Endothelial cell of hepatic sinusoid (primary cell): ENCODE measurements at regions not wholly inside any gene's neighbourhood (a gene's known extent, or its start where the extent isn't known, plus 50 kb on each side); places are given as distances from the start of the nearest gene placed in this dataset.

Source experiments
- in situ Hi-C: cut with HindIII; loops from 2 replicates; pipeline ENCODE4 v1.10.0; 2017; ENCODE audit warnings: low sequenced_read_pairs

DNA sequence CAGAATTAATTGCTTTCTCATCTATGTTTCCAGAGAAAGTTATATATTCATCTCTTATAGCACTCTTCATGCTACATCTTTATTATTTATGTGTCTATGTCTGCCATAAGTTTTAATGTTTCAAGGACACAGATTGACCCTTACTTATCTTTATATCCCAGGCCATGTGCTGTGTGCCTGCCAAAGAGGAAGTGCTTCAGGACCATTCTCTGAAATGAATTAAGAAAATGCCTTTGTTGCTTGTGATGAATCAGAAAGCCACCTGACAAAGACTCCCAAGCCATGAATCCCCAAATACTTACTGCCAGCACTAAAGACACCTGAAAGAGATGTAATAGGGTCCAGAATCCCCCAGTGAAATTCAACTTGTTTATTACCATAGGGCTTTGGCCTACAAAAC, 342.1 kb upstream of the C1orf87 start:
- in situ Hi-C loops, result no loop called here

DNA sequence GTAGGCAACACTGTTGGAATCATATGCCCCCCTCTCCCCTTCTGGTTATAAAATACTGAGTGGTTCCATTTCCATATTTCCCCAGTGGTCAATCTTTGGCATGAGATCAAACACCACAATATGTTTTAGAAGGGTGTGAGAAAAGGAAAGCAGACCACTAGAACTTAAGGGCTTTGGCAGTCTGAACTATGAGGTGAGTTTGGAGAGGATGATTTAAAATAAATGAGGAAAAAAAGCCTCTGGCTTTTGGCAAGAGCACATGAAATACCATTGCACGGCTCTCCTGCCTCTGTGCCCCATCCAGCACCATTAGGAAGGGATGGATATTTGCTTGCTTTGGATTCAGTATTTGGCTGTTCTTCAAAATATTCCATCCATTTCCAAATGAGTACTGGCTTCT, 339.5 kb upstream of the C1orf87 start:
- in situ Hi-C loops, result no loop called here

DNA sequence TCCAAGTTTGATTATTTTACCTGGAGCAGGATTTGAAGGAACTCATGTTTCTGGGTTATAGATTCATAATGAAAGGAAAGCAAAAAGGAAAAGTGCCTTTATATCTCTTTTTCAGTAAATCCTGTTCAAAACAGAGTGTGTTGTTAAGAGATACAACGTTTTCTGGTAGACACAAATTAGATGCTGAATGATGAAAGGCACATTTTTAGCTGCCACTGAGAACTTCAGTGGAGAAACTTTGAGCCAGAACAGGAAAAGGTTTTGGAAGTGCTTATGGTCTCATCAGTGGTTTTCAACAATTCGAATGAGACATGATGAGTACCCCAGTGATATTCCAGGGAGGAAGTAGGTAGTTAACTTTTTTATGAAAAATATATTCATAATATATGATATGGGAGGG, 338.0 kb upstream of the C1orf87 start:
- in situ Hi-C loops, result no loop called here

DNA sequence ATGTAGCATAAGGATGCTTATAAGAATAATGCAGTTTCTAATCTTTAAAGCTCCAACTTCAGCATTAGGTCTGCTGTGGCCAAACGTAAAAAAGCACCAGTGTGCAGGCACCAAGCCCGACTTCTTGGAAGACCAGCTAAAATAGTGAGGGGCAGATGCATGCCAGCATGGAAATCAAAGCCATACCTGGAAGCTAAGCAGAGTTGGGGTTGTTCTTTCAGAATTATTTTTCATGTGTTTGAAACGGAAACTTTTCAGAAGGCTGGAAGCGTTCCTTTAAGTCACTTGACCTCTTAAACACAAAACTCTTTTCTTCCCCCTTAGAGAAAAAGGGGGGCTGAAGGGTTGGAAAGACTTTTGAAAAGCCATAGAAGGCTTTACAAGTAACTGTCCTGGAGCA, 329.2 kb upstream of the C1orf87 start:
- in situ Hi-C loops, result no loop called here

DNA sequence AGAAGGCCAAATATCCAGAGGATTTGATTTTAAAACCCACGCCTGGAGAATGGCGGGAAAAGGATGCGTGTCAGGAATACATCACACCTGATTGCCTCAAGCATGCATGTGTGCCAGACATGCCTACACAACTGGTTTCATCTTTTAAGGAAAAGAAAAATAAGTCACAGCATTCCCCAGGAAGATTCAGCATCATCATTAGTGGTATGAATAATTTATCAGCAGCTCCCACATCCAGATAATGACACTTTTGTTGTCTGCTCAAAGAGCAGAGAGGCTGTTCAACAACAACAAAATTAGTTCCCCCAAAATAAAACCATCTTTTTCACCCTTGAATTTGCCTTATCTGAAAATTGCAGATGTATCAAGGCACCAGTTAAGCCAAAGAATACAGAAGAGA, 328.6 kb upstream of the C1orf87 start:
- in situ Hi-C loops, result no loop called here

DNA sequence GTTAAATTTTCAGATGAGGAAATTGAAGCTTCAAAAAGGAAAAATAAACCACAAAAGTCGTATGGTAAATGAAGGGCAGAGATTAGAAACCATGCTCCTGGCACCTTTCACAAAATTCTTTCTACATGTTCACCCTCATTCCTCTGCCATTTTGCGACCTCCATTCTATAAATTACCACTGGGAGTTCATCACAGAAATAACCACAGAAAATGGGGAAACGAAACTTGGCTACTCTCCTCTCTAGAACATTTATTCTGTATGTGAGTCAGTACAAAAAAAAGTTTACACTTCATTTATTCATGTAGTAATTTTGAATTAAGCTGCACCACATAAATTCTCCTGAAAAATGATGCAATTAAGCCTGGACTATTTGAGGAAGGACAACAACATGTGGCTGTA, 320.9 kb upstream of the C1orf87 start:
- in situ Hi-C loops, result no loop called here

DNA sequence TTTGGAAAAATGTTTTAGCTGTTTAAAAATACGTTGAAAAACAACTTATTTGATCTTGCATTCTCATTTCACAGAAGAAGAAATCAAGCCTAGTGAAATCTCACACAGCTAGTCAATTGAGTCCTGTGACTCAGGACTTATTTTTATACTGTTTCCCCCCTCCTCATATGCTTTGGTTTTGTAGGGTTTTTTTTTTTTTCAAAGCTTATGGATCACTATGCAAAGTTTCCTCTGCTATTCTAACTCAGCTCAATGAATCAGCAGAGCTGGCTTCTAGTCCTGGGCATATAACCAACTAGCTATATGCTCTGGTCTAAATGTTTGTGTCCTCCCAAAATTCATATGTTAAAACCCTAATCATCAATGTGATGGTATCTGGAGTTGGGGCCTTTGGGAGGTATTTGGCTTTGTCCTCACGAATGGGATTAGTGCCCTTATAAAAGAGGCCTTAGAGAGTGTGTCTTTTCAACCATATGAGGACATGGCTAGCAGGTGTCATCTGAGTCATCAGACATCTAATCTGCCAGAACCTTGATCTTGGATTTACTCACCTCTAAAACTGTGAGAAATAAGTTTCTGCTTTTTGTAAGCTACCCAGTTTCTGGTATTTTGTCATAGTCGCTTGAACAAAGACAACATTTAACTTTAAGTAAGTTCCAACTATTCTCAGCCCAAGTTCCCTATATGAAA, 317.2 kb upstream of the C1orf87 start:
- in situ Hi-C loops, result no loop called here

DNA sequence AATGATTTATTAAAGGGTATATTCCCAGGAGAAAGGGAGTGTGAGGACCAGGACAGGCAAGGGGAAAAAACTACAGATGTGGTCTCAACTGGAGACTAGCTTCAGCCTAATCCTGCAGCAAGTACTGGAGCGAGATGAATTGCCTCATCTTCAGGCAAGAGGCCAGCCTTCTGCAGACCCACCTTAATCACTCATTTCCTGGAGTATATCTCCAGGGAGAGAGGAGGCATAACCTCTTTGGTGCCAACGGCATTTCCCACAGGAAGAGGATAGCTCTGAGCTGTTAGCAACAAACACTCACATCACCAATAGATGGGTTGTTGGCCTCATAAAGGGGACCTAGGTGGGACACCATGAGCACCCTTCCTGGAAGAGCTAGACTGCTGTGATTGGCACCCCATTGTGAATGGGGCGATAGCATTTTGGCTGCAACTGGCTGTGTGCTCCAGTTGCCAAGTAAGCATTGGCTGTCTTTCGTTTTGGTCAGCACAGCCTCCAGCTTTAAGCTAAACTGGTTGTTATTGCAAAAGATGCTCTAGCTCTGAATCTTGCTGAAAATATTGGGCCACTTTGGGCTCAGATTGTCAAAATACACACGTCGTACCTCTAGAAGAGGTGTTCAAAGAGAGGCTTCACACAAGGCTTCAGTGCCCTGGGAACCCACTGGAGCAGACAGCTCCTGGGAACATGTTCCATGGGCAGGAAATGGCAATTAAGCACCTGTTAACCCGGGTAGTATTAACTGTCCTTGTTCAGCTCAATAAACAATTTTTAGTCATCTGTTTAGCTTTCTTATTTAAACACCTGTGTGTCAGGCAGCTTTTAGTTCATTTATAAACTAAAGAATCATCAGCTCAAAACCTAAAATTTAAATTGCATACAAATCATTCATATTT, 314.8 kb upstream of the C1orf87 start:
- in situ Hi-C loops, result no loop called here

DNA sequence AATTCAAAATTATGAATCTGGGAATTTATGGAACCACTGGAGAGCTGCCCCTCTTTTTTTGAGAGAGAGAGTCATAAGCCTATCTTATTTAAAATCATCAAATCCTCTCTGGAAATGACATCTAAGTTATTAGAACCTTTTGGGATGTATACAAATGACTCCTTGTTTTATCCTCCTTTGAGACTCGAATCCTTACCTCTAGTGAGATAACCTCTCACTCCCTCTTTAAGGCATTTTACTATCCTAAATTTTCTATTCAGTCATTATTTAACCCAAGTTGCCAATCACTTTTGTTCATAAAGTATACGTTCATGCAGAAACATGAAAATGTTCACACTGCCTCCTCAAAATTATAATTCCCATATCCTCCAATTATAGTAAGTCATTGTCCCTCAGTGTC, 313.6 kb upstream of the C1orf87 start:
- in situ Hi-C loops, result no loop called here

DNA sequence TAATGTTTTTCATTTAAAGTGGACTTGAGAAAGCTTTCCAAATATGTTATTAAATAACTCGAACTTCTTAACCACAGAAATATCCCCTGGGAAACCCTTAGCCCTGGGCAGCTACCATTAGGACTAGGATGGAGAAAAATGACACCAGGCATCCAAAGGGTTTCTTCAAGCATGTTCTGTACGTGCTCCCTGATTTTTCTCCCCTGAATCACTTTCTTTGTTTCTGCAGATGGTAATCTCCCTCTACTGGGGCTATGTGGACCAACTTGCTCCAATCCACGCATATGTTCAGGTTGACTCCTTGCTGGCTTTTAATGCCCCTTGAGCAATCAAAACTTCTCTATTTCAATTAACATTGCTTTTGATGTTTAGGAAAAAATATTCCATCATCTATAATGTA, 312.7 kb upstream of the C1orf87 start:
- in situ Hi-C loops, result no loop called here

DNA sequence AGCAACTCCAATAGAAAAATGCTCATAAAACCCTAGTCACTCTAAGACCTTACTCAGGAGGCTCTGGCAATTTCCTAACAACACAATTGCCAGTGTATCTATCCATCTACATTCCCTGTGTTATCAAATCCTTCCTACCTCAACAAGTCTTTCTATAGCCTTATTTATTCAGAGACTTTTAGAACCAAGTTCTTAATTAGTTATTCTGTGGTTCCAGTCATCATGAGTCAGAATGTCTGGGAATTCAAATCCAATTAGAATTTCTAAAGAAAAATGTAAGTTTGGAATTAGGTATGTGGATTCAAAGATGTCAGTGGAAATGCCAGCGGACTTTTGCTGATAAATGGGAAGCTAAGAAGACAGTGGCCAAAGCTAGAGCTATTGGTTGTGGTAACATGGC, 302.6 kb upstream of the C1orf87 start:
- in situ Hi-C loops, result no loop called here

DNA sequence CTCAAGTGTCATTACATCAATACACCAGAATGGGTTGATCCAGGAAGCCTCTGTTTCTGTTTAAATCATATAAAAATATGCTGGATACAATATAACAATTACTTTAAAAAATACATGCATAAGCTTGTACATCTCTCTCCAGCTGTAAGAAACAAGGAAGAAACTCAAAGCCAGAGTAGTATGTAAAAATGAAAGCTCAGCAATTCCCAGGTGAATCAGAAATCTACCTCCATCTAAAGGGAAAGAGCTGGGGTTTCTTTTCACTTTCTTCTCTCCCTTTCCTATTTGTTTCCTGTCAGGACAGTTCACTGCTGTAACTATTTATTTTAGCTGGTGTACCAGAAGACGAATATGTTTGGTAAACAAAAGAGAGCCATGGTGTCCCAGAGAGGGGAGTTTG, 301.0 kb upstream of the C1orf87 start:
- in situ Hi-C loops, result no loop called here

DNA sequence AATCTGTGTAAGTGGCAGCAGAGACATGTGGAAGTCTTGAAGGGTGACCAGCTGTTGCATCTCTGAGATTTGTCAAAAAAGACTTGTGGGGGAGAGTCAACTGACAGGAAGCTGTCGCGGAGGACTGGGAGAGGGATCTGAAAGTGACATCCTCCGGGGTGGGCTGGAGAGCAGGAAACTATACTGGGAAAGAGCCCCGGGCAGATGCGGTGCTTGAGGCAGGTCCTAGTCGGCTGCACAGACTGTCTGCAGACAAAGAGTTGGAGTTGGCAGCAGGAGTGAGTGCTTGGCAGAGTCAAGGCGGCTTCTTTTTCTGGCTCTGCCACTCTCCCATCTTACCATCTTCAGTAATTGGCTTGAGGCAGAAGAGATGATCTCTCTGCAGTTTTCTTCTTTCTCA, 294.0 kb upstream of the C1orf87 start:
- in situ Hi-C loops, result no loop called here

DNA sequence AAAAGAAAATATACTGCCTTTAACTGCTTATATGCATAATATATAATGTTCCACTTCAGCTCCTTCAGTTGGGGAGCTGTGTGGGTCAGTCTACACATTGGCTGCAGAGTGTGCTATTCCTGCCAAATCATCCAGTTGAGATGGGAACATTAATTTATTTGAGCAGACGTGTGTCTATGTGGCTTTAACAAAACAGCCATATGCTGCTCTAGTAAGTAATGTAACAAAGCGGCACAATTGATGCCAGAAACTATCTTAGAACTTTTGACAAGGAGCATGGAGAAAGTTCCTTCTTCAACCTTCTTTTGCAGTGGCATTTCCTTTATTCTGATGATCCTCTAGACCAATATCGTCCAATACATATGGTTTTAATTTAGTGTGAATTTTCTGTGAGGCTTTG, 285.9 kb upstream of the C1orf87 start:
- in situ Hi-C loops, result no loop called here

DNA sequence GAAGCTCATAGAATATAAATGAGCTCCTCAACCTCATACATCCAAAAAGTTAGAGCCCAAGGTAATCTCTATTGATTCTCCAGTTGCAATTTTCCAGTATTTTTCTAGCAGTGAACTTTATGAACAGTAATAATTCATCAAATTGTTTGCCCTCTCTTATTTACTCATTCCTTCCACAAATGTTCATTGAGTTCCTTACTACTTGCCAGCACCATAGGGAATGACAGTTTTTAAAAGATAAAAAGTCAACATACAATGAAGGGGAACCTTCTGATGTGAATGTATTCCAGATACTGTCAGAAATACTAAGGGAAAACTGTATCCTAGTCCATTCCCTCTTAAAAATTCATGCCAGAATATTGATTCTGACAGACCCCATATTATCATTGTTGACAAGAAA, 277.0 kb upstream of the C1orf87 start:
- in situ Hi-C loops, result no loop called here

DNA sequence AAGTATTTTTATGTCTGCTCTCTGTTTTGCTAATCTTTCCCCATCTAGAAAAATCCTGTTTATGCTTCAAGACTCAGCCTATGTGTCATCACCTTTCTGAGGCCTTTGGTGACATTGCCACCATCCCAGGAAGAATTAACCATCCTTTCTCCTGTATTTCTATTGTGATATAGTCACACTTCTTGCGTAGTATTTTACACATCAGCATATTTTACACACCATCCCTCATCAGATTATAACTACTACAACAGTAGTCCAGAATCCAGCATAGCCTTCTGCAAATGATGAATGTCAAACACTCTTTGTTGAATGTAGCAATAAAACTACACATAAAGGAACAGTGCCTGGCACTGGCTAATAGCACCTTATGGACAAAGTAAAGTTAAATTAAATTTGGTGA, 275.3 kb upstream of the C1orf87 start:
- in situ Hi-C loops, result no loop called here

DNA sequence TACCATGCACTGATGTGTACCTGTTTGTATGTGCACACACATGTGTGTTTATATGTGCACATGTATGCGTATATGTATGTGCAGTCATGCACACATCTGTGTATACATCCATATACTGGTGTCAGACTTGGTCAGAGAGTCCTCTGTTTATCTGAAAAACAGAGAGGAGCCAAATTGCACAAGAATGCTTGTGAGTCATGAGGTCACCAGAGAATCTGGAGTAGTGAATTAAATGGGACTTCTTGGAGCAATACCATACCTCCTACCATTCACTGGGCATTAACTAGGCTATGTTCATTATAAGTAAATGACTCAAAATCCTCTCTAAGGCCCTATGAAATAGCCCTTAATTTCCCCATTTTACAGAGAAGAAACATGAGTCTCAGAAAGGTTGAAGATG, 272.1 kb upstream of the C1orf87 start:
- in situ Hi-C loops, result no loop called here

DNA sequence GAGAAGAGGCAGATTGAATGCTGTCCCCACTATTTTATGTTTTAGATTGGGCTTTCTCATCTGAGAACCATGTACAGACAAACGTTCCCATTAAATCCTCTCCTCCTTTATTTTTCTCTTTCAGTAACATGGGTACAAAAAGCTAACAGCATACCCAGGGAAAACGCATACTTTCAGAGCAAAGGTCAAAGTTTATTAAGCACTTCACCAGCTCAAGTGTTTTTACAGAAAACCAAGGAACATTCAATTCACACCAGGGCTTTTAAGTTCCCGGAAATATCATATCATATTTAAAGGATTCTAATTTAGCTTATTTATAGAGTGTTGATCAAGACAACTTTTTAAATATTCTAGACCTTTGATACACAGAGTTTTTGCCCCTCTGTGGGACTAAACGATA, 271.5 kb upstream of the C1orf87 start:
- in situ Hi-C loops, result no loop called here

DNA sequence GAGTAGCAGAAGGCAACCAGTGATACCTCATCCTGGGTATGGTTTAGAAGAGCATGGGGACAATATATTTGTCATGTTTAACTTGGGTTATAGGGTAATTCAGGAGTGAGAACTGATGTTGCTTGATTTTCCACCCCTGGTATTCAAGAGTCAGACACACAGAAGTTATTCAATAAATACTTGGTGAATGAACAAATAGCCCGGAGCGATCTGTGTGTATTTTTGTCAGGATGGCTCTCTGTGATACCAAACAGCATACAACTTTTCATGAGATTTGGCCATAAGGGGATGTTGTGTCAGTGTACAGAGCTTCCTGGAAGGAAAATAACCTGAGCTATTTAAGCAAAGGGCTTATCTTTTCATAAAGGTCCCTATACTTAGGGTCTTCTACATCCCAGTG, 270.2 kb upstream of the C1orf87 start:
- in situ Hi-C loops, result no loop called here

DNA sequence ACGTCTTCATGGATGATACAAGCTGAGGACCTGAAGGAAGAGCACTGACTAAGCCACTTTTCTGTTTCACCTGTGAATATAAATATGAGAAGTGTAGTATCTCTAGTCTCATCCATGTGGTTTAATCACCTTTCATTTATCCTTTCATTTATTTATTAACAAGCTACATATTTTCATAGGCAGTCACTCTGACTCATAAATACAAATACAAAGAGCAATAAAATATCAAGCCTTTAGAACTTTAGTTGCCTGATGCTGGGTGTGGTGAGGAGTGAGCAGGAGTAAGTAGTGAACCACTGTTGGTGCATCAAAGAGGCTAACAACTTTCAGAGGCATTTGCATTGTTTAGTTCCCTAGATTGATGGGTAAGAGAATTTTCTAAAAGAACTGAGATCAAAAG, 269.0 kb upstream of the C1orf87 start:
- in situ Hi-C loops, result no loop called here

DNA sequence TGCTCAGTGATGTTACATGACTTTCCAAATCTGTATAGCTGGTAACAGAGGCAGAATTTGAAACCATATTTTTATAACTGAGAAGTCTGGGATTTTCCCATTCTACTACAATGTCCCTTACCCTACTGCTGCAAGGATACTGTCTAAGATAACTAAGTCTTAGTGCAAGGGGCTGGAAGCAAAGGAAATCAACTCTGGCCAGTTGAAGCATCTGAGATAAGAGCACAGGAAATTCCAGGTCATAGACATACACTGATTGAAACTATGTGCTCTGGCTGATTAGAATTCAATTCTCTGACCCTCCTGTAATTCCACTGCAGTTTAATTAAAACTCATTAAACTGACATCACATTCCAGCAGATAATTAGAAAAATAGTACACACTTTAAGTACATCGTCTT, 267.7 kb upstream of the C1orf87 start:
- in situ Hi-C loops, result no loop called here

DNA sequence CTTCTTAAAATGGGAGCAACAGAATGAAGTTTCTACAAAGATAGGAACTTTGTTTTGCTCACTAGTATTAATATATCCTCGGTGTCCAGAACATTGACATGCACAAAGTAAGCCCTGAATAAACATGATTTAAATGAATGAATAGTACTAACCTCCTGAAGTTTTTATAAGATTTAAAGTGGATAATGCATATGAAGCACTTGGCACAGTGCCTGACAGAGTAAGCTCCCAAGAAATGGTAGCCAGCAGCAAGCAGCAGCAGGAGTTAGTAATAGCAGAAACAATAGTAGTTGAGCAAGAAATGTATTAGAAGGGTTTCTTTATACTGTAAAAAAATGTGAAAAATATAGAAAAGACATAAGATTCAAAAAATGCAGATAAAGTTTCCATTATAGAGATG, 258.1 kb upstream of the C1orf87 start:
- in situ Hi-C loops, result no loop called here

DNA sequence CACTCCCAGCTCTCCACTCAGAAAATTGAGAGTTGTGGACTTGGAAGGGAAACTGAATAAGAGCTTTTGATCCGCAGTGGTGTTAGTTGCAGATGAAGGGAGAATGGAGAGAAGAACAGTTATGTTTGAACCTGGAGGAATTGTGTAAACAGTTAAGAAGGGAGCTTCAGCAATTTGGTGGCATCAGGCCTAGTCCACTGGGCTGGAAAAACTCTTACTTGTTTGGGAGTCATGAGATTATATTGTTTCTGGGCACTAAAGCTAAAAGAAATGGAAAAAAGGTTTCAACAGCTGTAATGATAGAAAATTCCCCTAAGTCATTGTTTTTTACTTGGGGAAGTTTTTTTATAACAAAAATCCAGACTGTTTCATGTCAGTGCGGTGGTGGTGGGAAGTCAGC, 256.1 kb upstream of the C1orf87 start:
- in situ Hi-C loops, result no loop called here
